IMR-90 (cell line): ENCODE measurements at regions not wholly inside any gene's neighbourhood (a gene's known extent, or its start where the extent isn't known, plus 50 kb on each side); places are given as distances from the start of the nearest gene placed in this dataset.

Experiments
- ATAC-seq: fragments of 200-7000 bp; cut with Tn5 transposase; 2 replicates; pipeline ENCODE4 v1.9.1; 2020; ENCODE audit warnings: low read depth, mild to moderate bottlenecking, moderate library complexity
- BruUV-seq: library from RNA; stranded (reverse); fragments of 400-500 nt; replicated peaks from 2 replicates; lab custom pipeline; 2021; lab: Mats Ljungman, UMichigan
- CTCF ChIA-PET: fragments of 300-600 bp; formaldehyde crosslinking; extraction: SDS; loops from one replicate; lab custom pipeline; 2021; ENCODE audit warnings: antibody characterized with exemption; lab: Yijun Ruan, JAX
- POLR2A ChIA-PET: fragments of 300-600 bp; sonication (Branson Sonifier 250); formaldehyde crosslinking; loops from one replicate; lab custom pipeline; 2022; ENCODE audit warnings: antibody characterized with exemption; ENCODE audit not compliant: unreplicated experiment; lab: Charles Lee
- DNase-seq: peaks from one replicate; pipeline ENCODE4 v3.0.0; 2013
- H2AFZ ChIP-seq: replicated peaks from 2 replicates; pipeline ENCODE3; 2013; ENCODE audit warnings: low read length, mild to moderate bottlenecking; ENCODE audit not compliant: poor library complexity
- H2AK5ac ChIP-seq: 2 replicates; pipeline ENCODE4 v1.6.1; 2013; ENCODE audit warnings: low read depth, low read length, inconsistent platforms
- H2AK9ac ChIP-seq: replicated peaks from 2 replicates; pipeline ENCODE3; 2013; ENCODE audit warnings: mild to moderate bottlenecking, low read depth, low read length, moderate library complexity; ENCODE audit not compliant: poor library complexity
- H2BK120ac ChIP-seq: 2 replicates; pipeline ENCODE4 v1.6.1; 2013; ENCODE audit warnings: low read depth, low read length, inconsistent platforms
- H2BK15ac ChIP-seq: 3 replicates; pipeline ENCODE4 v1.6.1; 2013; ENCODE audit warnings: low read depth, low read length, inconsistent platforms
- H2BK20ac ChIP-seq: 2 replicates; pipeline ENCODE4 v1.6.1; 2013; ENCODE audit warnings: low read depth, mild to moderate bottlenecking, inconsistent platforms, low read length, moderate library complexity
- H2BK5ac ChIP-seq: 2 replicates; pipeline ENCODE4 v1.6.1; 2013; ENCODE audit warnings: mild to moderate bottlenecking, low read depth, low read length, inconsistent platforms; ENCODE audit not compliant: poor library complexity, severe bottlenecking
- H3K14ac ChIP-seq: replicated peaks from 2 replicates; pipeline ENCODE4 v1.6.1; 2013; ENCODE audit warnings: low read depth, low read length, inconsistent platforms
- H3K18ac ChIP-seq: 2 replicates; pipeline ENCODE4 v1.6.1; 2013; ENCODE audit warnings: low read depth, low read length, control low read depth
- H3K23ac ChIP-seq: 2 replicates; pipeline ENCODE4 v1.6.1; 2013; ENCODE audit warnings: low read depth, low read length, inconsistent platforms
- H3K27ac ChIP-seq: 2 replicates; pipeline ENCODE4 v1.5.1; 2013; ENCODE audit warnings: mild to moderate bottlenecking, control low read depth, low read length; ENCODE audit not compliant: insufficient read depth
- H3K27me3 ChIP-seq: 2 replicates; pipeline ENCODE4 v1.6.1; 2013; ENCODE audit warnings: low read length; ENCODE audit not compliant: control insufficient read depth, insufficient read depth
- H3K36me3 ChIP-seq: 2 replicates; pipeline ENCODE4 v1.6.1; 2013; ENCODE audit warnings: low read length, mixed read lengths; ENCODE audit not compliant: control insufficient read depth, insufficient read depth
- H3K4ac ChIP-seq: 2 replicates; pipeline ENCODE4 v1.6.1; 2013; ENCODE audit warnings: low read depth, low read length, inconsistent platforms
- H3K4me1 ChIP-seq: 2 replicates; pipeline ENCODE4 v1.6.1; 2013; ENCODE audit warnings: low read length, mixed read lengths; ENCODE audit not compliant: control insufficient read depth, insufficient read depth
- H3K4me2 ChIP-seq: 2 replicates; pipeline ENCODE4 v1.6.1; 2013; ENCODE audit warnings: low read depth, mild to moderate bottlenecking, control low read depth, low read length, moderate library complexity
- H3K4me3 ChIP-seq: 2 replicates; pipeline ENCODE4 v1.5.1; 2013; ENCODE audit warnings: low read depth, mild to moderate bottlenecking, control low read depth, low read length, moderate library complexity; ENCODE audit not compliant: insufficient read depth
- H3K56ac ChIP-seq: 2 replicates; pipeline ENCODE4 v1.6.1; 2013; ENCODE audit warnings: low read length, inconsistent platforms; ENCODE audit not compliant: insufficient read depth; ENCODE audit errors: extremely low read depth
- H3K79me1 ChIP-seq, 2 experiments: 2 replicates each; pipeline ENCODE4 v1.6.1; 2013; ENCODE audit warnings: low read length in 2 of 2, inconsistent platforms in 1 of 2, low read depth in 1 of 2
- H3K9ac ChIP-seq: 2 replicates; pipeline ENCODE4 v1.6.1; 2013; ENCODE audit warnings: low read depth, low read length, control low read depth
- H3K9me1 ChIP-seq: 2 replicates; pipeline ENCODE4 v1.6.1; 2013; ENCODE audit warnings: low read length, inconsistent platforms; ENCODE audit not compliant: insufficient read depth
- H3K9me3 ChIP-seq: 2 replicates; pipeline ENCODE4 v1.6.1; 2013; ENCODE audit warnings: low read length; ENCODE audit not compliant: control insufficient read depth, insufficient read depth
- H4K20me1 ChIP-seq: 2 replicates; pipeline ENCODE4 v1.6.1; 2013; ENCODE audit warnings: low read length, inconsistent platforms; ENCODE audit not compliant: insufficient read depth
- H4K5ac ChIP-seq: 2 replicates; pipeline ENCODE4 v1.6.1; 2013; ENCODE audit warnings: mild to moderate bottlenecking, low read depth, low read length, control low read depth
- H4K8ac ChIP-seq, 2 experiments: 2 replicates each; pipeline ENCODE4 v1.6.1; 2013; ENCODE audit warnings: low read depth in 2 of 2, low read length in 2 of 2, control low read depth in 1 of 2, inconsistent platforms in 1 of 2
- H4K91ac ChIP-seq: 2 replicates; pipeline ENCODE4 v1.6.1; 2013; ENCODE audit warnings: low read depth, low read length, inconsistent platforms; ENCODE audit not compliant: insufficient read depth
- BHLHE40 ChIP-seq: fragments of 150-350 bp; IDR thresholded peaks from 2 replicates; pipeline ENCODE4 v1.6.1; 2016; ENCODE audit warnings: mild to moderate bottlenecking, low read depth, low read length
- CEBPB ChIP-seq: IDR thresholded peaks from 2 replicates; pipeline ENCODE4 v1.6.1; 2012; ENCODE audit warnings: low read depth, low read length, improper control_type of control experiment
- CHD1 ChIP-seq: IDR thresholded peaks from 2 replicates; pipeline ENCODE4 v1.6.1; 2012; ENCODE audit warnings: low read depth, low read length, improper control_type of control experiment
- FOS ChIP-seq: fragments of 150-350 bp; IDR thresholded peaks from 2 replicates; pipeline ENCODE4 v1.6.1; 2016; ENCODE audit warnings: low read depth, low read length
- MXI1 ChIP-seq: IDR thresholded peaks from 2 replicates; pipeline ENCODE4 v1.6.1; 2012; ENCODE audit warnings: low read depth, mild to moderate bottlenecking, low read length, moderate library complexity, borderline replicate concordance
- NFE2L2 ChIP-seq: fragments of 150-350 bp; IDR thresholded peaks from 2 replicates; pipeline ENCODE4 v1.6.1; 2016; ENCODE audit warnings: low read depth, mild to moderate bottlenecking, low read length
- POLR2A ChIP-seq: IDR thresholded peaks from 2 replicates; pipeline ENCODE4 v1.6.1; 2012; ENCODE audit warnings: mild to moderate bottlenecking, low read depth, low read length
- RAD21 ChIP-seq: IDR thresholded peaks from 2 replicates; pipeline ENCODE4 v1.6.1; 2012; ENCODE audit warnings: low read length, improper control_type of control experiment
- RCOR1 ChIP-seq: IDR thresholded peaks from 2 replicates; pipeline ENCODE4 v1.6.1; 2012; ENCODE audit warnings: mild to moderate bottlenecking, low read length, improper control_type of control experiment; ENCODE audit not compliant: insufficient replicate concordance
- RFX5 ChIP-seq: IDR thresholded peaks from 2 replicates; pipeline ENCODE4 v1.8.0; 2012; ENCODE audit warnings: low read depth, mild to moderate bottlenecking, low read length, moderate library complexity
- SMC3 ChIP-seq: fragments of 150-350 bp; IDR thresholded peaks from 2 replicates; pipeline ENCODE4 v1.6.1; 2016; ENCODE audit warnings: low read depth, mild to moderate bottlenecking, antibody characterized with exemption, low read length, moderate library complexity
- WGBS, 2 experiments: methylation state at CpG; one replicate each; pipeline versions ENCODE4 v1.1.5 to v1.1.7; 2013; ENCODE audit warnings: missing lambda C conversion rate in 2 of 2; ENCODE audit not compliant: insufficient read length in 1 of 2; ENCODE audit errors: extremely low coverage in 2 of 2; 5-methylcytosine and 5-hydroxymethylcytosine counted together
- dilution Hi-C: fragments of 300-500 bp; cut with HindIII; formaldehyde crosslinking; loops from one replicate; pipeline ENCODE4 v1.14.3; 2018; ENCODE audit warnings: low sequenced_read_pairs; ENCODE audit not compliant: unreplicated experiment
- in situ Hi-C: fragments of 300-500 bp; cut with MboI; formaldehyde crosslinking; loops from 3 replicates; pipeline ENCODE4 v1.14.3; 2019; ENCODE audit warnings: low sequenced_read_pairs, inconsistent platforms, mixed read lengths
- intact Hi-C: fragments of 100-400 bp; cut with micrococcal nuclease; formaldehyde crosslinking; loops from 2 replicates; pipeline ENCODE4 v1.10.0; 2022
- TF ChIP-seq, protein P1 (sequence below): conservative IDR thresholded peaks from 2 replicates; pipeline ENCODE4 v1.5.1; 2012; ENCODE audit warnings: mild to moderate bottlenecking, low read depth, low read length, improper control_type of control experiment
- TF ChIP-seq, protein P2 (sequence below): fragments of 150-350 bp; IDR thresholded peaks from 2 replicates; pipeline ENCODE4 v1.6.1; 2016; ENCODE audit warnings: low read depth, mild to moderate bottlenecking, low read length, moderate library complexity, borderline replicate concordance

DNA sequence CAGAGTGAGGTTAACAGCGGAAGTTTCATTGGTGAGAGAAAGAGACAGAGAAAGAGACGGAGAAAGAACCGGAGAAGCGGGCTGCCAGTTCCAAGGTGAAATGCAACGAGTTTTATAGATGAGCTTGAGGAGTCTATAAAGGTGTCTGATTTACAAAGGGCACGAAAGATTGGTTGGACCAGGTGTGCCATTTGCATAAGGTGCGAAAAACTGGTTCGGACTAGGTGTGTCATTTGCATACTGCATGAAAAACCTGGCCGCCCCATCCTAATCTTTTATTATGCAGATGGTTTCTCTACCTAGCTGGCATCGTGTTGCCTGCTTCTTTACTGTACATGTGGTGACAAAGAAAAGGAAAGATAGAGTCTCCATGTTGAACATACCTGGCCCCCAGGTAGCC lies 253.8 kb upstream of the IGF1R start:
- Histone ChIP-seq H3K23ac (no peak overlapping the region), H4K91ac (no peak overlapping the region), H2BK20ac (no peak overlapping the region), H3K18ac (no peak overlapping the region), H4K8ac (no peak overlapping the region), H3K36me3 (no peaks in the 10 kb centered on the region), H3K27ac (no peak overlapping the region), H3K9me3 (no peaks in the 10 kb centered on the region), H3K4me3 (no peak overlapping the region), H2AFZ (no peak overlapping the region), H3K9ac (no peak overlapping the region), H3K9me1 (no peaks in the 10 kb centered on the region), H4K20me1 (no peaks in the 10 kb centered on the region), H2AK5ac (no peak overlapping the region), H2BK5ac (no peak overlapping the region), H3K27me3 (no peaks in the 10 kb centered on the region), H3K56ac (no peak overlapping the region), H3K4me2 (no peak overlapping the region), H3K4me1 (no peaks in the 10 kb centered on the region), H3K14ac (no peak overlapping the region), H3K4ac (no peak overlapping the region), H4K5ac (no peak overlapping the region), H2BK15ac (no peak overlapping the region), H3K79me1 (no peaks in the 10 kb centered on the region), H2AK9ac (no peak overlapping the region), H2BK120ac (no peak overlapping the region)
- ATAC-seq (no peak), DNase-seq (no peak)
- intact Hi-C loops: no loop called here
- dilution Hi-C loops: no loop called here
- 59% methylated on average over 6 of the region's 10 CpGs; no CpG with 5 or more reads in 1 of the 2 experiments for WGBS, 2 experiments
- ChIA-PET POLR2A (no interaction called here), CTCF (no interaction called here)
- BruUV-seq: no TSS peak
- in situ Hi-C loops: no loop called here
- TF ChIP-seq CEBPB: no peak
- no peak for TF ChIP-seq NFE2L2
- TF ChIP-seq SMC3: no peak
- no peak for TF ChIP-seq RFX5
- TF ChIP-seq RAD21: no peak
- TF ChIP-seq POLR2A: no peak
- TF ChIP-seq, protein P1, sequence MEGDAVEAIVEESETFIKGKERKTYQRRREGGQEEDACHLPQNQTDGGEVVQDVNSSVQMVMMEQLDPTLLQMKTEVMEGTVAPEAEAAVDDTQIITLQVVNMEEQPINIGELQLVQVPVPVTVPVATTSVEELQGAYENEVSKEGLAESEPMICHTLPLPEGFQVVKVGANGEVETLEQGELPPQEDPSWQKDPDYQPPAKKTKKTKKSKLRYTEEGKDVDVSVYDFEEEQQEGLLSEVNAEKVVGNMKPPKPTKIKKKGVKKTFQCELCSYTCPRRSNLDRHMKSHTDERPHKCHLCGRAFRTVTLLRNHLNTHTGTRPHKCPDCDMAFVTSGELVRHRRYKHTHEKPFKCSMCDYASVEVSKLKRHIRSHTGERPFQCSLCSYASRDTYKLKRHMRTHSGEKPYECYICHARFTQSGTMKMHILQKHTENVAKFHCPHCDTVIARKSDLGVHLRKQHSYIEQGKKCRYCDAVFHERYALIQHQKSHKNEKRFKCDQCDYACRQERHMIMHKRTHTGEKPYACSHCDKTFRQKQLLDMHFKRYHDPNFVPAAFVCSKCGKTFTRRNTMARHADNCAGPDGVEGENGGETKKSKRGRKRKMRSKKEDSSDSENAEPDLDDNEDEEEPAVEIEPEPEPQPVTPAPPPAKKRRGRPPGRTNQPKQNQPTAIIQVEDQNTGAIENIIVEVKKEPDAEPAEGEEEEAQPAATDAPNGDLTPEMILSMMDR: no peak
- no peak for TF ChIP-seq MXI1
- TF ChIP-seq, protein P2, sequence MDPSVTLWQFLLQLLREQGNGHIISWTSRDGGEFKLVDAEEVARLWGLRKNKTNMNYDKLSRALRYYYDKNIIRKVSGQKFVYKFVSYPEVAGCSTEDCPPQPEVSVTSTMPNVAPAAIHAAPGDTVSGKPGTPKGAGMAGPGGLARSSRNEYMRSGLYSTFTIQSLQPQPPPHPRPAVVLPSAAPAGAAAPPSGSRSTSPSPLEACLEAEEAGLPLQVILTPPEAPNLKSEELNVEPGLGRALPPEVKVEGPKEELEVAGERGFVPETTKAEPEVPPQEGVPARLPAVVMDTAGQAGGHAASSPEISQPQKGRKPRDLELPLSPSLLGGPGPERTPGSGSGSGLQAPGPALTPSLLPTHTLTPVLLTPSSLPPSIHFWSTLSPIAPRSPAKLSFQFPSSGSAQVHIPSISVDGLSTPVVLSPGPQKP: no peak
- TF ChIP-seq CHD1: no peak
- no peak for TF ChIP-seq RCOR1
- no peak for TF ChIP-seq FOS
- TF ChIP-seq BHLHE40: no peak
